Spleen (tissue), 11 donors: ENCODE measurements at regions not wholly inside any gene's neighbourhood (a gene's known extent, or its start where the extent isn't known, plus 50 kb on each side); places are given as distances from the start of the nearest gene placed in this dataset.

Experiments
- DNase-seq: peaks from one replicate; pipeline ENCODE4 v3.0.0-alpha.2; 2020
- H3K27ac ChIP-seq, 8 donors: fragments of 200-600 bp; sonication (generic) in 7 of 8; 1 replicate in 4 of 8; 2 replicates in 4 of 8; pipeline versions ENCODE4 v1.5.0 to v1.8.0; 2016 to 2021; ENCODE audit warnings: inconsistent platforms in 4 of 8, mild to moderate bottlenecking in 4 of 8, moderate library complexity in 1 of 8
- H3K27me3 ChIP-seq, 7 donors: fragments of 200-600 bp; sonication (generic) in 6 of 7; replicated peaks in 1 of 7; 1 replicate in 4 of 7; 2 replicates in 3 of 7; pipeline versions ENCODE4 v1.5.0 to v1.8.0; 2016 to 2021; ENCODE audit warnings: inconsistent platforms in 3 of 7, mild to moderate bottlenecking in 1 of 7
- H3K36me3 ChIP-seq, 6 donors: fragments of 200-600 bp; sonication (generic) in 5 of 6; 1 replicate in 4 of 6; 2 replicates in 2 of 6; pipeline versions ENCODE4 v1.5.0 to v1.8.0; 2016 to 2021; ENCODE audit warnings: inconsistent platforms in 2 of 6
- H3K4me1 ChIP-seq, 6 donors: fragments of 200-600 bp; sonication (generic) in 5 of 6; 1 replicate in 3 of 6; 2 replicates in 3 of 6; pipeline versions ENCODE4 v1.5.0 to v1.8.0; 2016 to 2021; ENCODE audit warnings: inconsistent platforms in 3 of 6
- H3K4me3 ChIP-seq, 8 donors: fragments of 200-600 bp; sonication (generic) in 7 of 8; 1 replicate in 4 of 8; 2 replicates in 4 of 8; pipeline versions ENCODE4 v1.5.0 to v1.8.0; 2016 to 2021; ENCODE audit warnings: inconsistent platforms in 4 of 8, mild to moderate bottlenecking in 4 of 8, moderate library complexity in 2 of 8
- H3K9me3 ChIP-seq, 8 donors: fragments of 200-600 bp; sonication (generic) in 7 of 8; 1 replicate in 4 of 8; 2 replicates in 4 of 8; pipeline versions ENCODE4 v1.5.0 to v1.8.0; 2016 to 2021; ENCODE audit warnings: inconsistent platforms in 4 of 8
- CTCF ChIP-seq, 11 experiments: fragments of 200-600 bp in 7 of 11; fragments of 450-650 bp in 4 of 11; sonication (generic) in 4 of 11; IDR thresholded peaks in 8 of 11; conservative IDR thresholded peaks in 3 of 11; 1 replicate in 7 of 11; 2 replicates in 4 of 11; pipeline versions ENCODE4 v1.4.0 to v1.8.0; 2016 to 2021; ENCODE audit warnings: antibody characterized with exemption in 11 of 11, inconsistent platforms in 4 of 11, mild to moderate bottlenecking in 1 of 11
- POLR2A ChIP-seq, 3 donors: fragments of 450-650 bp; IDR thresholded peaks; one replicate each; pipeline ENCODE4 v1.5.1; 2017; ENCODE audit warnings: antibody characterized with exemption in 3 of 3, mild to moderate bottlenecking in 1 of 3
- POLR2AphosphoS5 ChIP-seq, 3 donors: sonication (generic); formaldehyde crosslinking; IDR thresholded peaks; one replicate each; pipeline ENCODE4 v1.5.1; 2017; ENCODE audit warnings: antibody characterized with exemption in 3 of 3
- WGBS, 5 donors: extraction: QIAGEN DNeasy Blood & Tissue Kit in 3 of 5; methylation state at CpG; one replicate each; pipeline versions ENCODE4 v1.1.5 to v1.1.7; 2013 to 2018; 5-methylcytosine and 5-hydroxymethylcytosine counted together
- intact Hi-C: fragments of 100-400 bp; cut with DNase I; formaldehyde crosslinking; loops from one replicate; pipeline ENCODE4 v1.15.0; 2023; ENCODE audit warnings: low total_unique reads
- donor health status: healthy with polysubstance abuse.
- donor health status: DM: no; HTN: no; CAD: no; lungs with moderate emphysema.
- donor health status: DM: no; HTN: no; CAD: no.
- donor health status: Bipolar disorder and iron deficiency.
- donor health status: healthy.
- donor health status: DM: no; HTN: no; CAD: no.
- donor health status: DM: yes; HTN: yes; CAD: no.

- 90 to 97% (median 96%) methylated on average over 3 of the region's 3 CpGs for WGBS, 5 donors
- intact Hi-C loops, result no loop called here
- H3K4me3 ChIP-seq, result no peak overlapping the region
- H3K27me3 ChIP-seq, result no peaks in the 10 kb centered on the region
- no peak for DNase-seq
- no peak for TF ChIP-seq CTCF (IDR thresholded peaks at IDR 0.05 in 8 of 11, conservative IDR thresholded peaks at IDR 0.05 in 3 of 11)
- no peaks in the 10 kb centered on the region for H3K36me3 ChIP-seq
- H3K9me3 ChIP-seq, result no peaks in the 10 kb centered on the region
- H3K27ac ChIP-seq, result peak overlapping the region in 3 of 8 donors; percentile 17 to 51 (median 37)
- H3K4me1 ChIP-seq, result peaks cover 0 to 26% (median 15%) of the 10 kb centered on the region in 6 donors
Measured at GRCh38 chr6:105810922-105811482, 275.1 kb upstream of the PRDM1 start.

GRCh38 chr6:105810105-105810921 is 275.8 kb upstream of the PRDM1 start:
- H3K4me3 ChIP-seq, result no peak overlapping the region
- TF ChIP-seq POLR2AphosphoS5 (IDR thresholded peaks at IDR 0.05) (no peak), CTCF (IDR thresholded peaks at IDR 0.05 in 8 of 11, conservative IDR thresholded peaks at IDR 0.05 in 3 of 11) (no peak), POLR2A (IDR thresholded peaks at IDR 0.05) (no peak)
- intact Hi-C loops, result no loop called here
- WGBS, 5 donors, result 18 to 29% (median 26%) methylated on average over 4 of the region's 4 CpGs
- no peak for DNase-seq
- peaks cover 0 to 26% (median 15%) of the 10 kb centered on the region in 6 donors for H3K4me1 ChIP-seq
- no peaks in the 10 kb centered on the region for H3K27me3 ChIP-seq
- H3K9me3 ChIP-seq, result no peaks in the 10 kb centered on the region
- H3K36me3 ChIP-seq, result no peaks in the 10 kb centered on the region
- H3K27ac ChIP-seq, result peak overlapping the region in 4 of 8 donors; percentile 17 to 51 (median 28)

GRCh38 chr6:105808571-105808970 is 277.6 kb upstream of the PRDM1 start:
- H3K27me3 ChIP-seq, result no peaks in the 10 kb centered on the region
- no peak overlapping the region for H3K4me3 ChIP-seq
- H3K9me3 ChIP-seq, result no peaks in the 10 kb centered on the region
- H3K36me3 ChIP-seq, result no peaks in the 10 kb centered on the region
- no peak overlapping the region for H3K27ac ChIP-seq
- WGBS, 5 donors, result 82 to 93% (median 88%) methylated on average over 2 of the region's 2 CpGs
- peaks cover 0 to 26% (median 15%) of the 10 kb centered on the region in 6 donors for H3K4me1 ChIP-seq
- intact Hi-C loops, result no loop called here
- TF ChIP-seq POLR2A (IDR thresholded peaks at IDR 0.05) (no peak), CTCF (IDR thresholded peaks at IDR 0.05 in 8 of 11, conservative IDR thresholded peaks at IDR 0.05 in 3 of 11) (no peak), POLR2AphosphoS5 (IDR thresholded peaks at IDR 0.05) (no peak)
- DNase-seq, result no peak

GRCh38 chr6:105807905-105808304 is 278.2 kb upstream of the PRDM1 start:
- H3K9me3 ChIP-seq, result no peaks in the 10 kb centered on the region
- no peak for DNase-seq
- intact Hi-C loops, result no loop called here
- no peaks in the 10 kb centered on the region for H3K27me3 ChIP-seq
- H3K4me1 ChIP-seq, result peaks cover 0 to 26% (median 15%) of the 10 kb centered on the region in 6 donors
- no peak overlapping the region for H3K27ac ChIP-seq
- TF ChIP-seq CTCF (IDR thresholded peaks at IDR 0.05 in 8 of 11, conservative IDR thresholded peaks at IDR 0.05 in 3 of 11), result no peak
- no peak overlapping the region for H3K4me3 ChIP-seq
- WGBS, 5 donors, result 84 to 90% (median 87%) methylated on average over 4 of the region's 4 CpGs
- no peaks in the 10 kb centered on the region for H3K36me3 ChIP-seq
